Lower leg skin (tissue), 4 donors: ENCODE measurements at regions not wholly inside any gene's neighbourhood (a gene's known extent, or its start where the extent isn't known, plus 50 kb on each side); places are given as distances from the start of the nearest gene placed in this dataset.
"Not testable (repeated sequence)": the region's sequence is repeated elsewhere in the genome, so short reads cannot be mapped to it uniquely, and the experiment has no call there.

ENCODE experiments used
- DNase-seq, 2 donors: peaks; one replicate each; pipeline ENCODE4 v3.0.0-alpha.2; 2019; ENCODE audit warnings: low spot score in 2 of 2
- H3K4me3 ChIP-seq: fragments of 200-600 bp; sonication (generic); 2 replicates; pipeline ENCODE4 v1.5.1; 2017; ENCODE audit warnings: mild to moderate bottlenecking, low read depth; ENCODE audit not compliant: poor library complexity, severe bottlenecking
- POLR2A ChIP-seq, 2 donors: fragments of 450-650 bp; IDR thresholded peaks; one replicate each; pipeline ENCODE4 v1.6.1; 2016 to 2017; ENCODE audit warnings: antibody characterized with exemption in 2 of 2, mild to moderate bottlenecking in 1 of 2, moderate library complexity in 1 of 2
- WGBS, 2 donors: methylation state at CpG; one replicate each; pipeline ENCODE4 v1.1.5; 2018; 5-methylcytosine and 5-hydroxymethylcytosine counted together
- intact Hi-C: fragments of 100-400 bp; cut with DNase I; formaldehyde crosslinking; loops from one replicate; pipeline ENCODE4 v1.15.0; 2023; ENCODE audit warnings: low total_unique reads
- TF ChIP-seq, protein P1 (sequence below), 3 donors: fragments of 450-650 bp; IDR thresholded peaks; one replicate each; pipeline ENCODE4 v1.5.1; 2016; ENCODE audit warnings: antibody characterized with exemption in 3 of 3, mild to moderate bottlenecking in 3 of 3, moderate library complexity in 2 of 3

DNA sequence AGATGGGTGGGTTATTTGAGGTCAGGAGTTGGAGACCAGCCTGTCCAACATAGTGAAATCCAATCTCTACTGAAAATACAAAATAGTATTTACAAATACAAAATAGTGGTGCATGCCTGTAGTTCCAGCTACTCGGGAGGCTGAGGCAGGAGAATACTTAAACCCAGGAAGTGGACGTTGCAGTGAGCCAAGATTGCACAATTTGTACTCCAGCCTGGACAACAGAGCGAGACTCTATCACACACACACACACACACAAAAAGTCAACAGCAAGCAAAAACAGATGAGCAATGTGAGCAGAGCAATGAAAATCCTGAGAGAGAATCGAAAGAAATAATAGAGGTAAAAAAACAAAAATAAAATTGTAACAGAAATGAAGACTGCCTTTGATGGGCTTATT, 168.8 kb downstream of the PCDH18 start:
- WGBS, 2 donors = 67 to 84% methylated on average over 4 of the region's 4 CpGs

DNA sequence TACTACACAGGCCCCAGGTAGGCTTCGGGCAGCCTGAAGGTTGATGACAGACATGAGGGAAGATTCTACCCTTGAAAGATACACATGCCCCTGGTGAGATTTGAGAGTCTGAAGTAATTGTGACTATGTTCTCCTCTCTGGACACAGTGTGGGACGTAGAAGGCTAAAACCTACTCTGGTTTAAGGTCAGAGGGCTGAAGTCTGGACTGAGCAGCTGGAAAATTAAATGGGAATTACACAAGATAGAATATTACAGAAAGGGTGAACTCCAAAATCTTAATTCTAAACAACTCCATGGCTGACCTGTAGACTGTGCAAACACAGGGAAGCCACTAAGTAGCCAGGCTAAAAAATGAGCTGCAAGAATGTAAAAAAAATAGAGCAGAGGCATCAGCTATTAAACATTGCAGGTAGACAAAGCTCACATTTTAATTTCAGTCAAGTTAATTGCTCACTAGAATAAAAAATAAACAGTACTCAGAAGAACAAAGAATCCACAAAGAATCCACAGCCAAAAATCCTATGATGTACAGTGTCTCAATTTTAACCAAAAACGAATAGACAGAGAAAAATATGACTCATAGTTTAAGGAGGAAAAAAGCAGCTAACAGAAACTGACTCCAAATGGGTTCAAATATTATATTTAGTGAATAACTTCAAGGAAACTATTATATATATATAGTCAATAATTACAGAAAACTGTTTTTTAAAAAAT, 170.4 kb downstream of the PCDH18 start:
- TF ChIP-seq POLR2A (IDR thresholded peaks at IDR 0.05) = no peak
- TF ChIP-seq, protein P1, sequence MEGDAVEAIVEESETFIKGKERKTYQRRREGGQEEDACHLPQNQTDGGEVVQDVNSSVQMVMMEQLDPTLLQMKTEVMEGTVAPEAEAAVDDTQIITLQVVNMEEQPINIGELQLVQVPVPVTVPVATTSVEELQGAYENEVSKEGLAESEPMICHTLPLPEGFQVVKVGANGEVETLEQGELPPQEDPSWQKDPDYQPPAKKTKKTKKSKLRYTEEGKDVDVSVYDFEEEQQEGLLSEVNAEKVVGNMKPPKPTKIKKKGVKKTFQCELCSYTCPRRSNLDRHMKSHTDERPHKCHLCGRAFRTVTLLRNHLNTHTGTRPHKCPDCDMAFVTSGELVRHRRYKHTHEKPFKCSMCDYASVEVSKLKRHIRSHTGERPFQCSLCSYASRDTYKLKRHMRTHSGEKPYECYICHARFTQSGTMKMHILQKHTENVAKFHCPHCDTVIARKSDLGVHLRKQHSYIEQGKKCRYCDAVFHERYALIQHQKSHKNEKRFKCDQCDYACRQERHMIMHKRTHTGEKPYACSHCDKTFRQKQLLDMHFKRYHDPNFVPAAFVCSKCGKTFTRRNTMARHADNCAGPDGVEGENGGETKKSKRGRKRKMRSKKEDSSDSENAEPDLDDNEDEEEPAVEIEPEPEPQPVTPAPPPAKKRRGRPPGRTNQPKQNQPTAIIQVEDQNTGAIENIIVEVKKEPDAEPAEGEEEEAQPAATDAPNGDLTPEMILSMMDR (IDR thresholded peaks at IDR 0.05) = no peak
- 58 to 65% methylated on average over 3 of the region's 3 CpGs for WGBS, 2 donors
- DNase-seq = no peak
- intact Hi-C loops = no loop called here
- no peak overlapping the region for H3K4me3 ChIP-seq

More for the DNA sequence above, 168.8 kb downstream of the PCDH18 start:
- H3K4me3 ChIP-seq = no peak overlapping the region
- no peak for TF ChIP-seq POLR2A (IDR thresholded peaks at IDR 0.05)
- TF ChIP-seq, protein P1 (IDR thresholded peaks at IDR 0.05) = no peak
- intact Hi-C loops = no loop called here
- no peak for DNase-seq

DNA sequence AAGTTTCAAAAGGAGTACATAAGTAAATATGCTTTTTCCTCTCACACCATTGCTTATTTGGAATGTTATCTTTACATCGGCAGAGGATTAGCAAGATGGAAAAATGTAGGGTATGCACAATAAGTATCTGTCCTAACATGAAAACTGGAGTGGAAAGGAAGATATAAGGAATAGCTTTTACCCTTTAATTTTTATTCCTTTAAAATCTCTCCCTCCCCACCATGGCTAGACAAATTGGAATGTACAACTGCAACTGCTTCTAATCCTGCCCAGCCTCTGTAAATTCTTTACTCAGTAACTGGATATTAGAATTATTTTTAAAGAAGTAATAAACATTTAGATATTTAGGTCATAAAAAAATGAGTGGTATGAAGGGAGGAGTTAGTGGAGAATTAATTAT, 171.5 kb downstream of the PCDH18 start:
- no peak overlapping the region for H3K4me3 ChIP-seq
- TF ChIP-seq, protein P1 (IDR thresholded peaks at IDR 0.05) = no peak
- TF ChIP-seq POLR2A (IDR thresholded peaks at IDR 0.05) = no peak
- WGBS, 2 donors = 30 to 41% methylated on average over 1 of the region's 1 CpG
- DNase-seq = no peak
- intact Hi-C loops = no loop called here

DNA sequence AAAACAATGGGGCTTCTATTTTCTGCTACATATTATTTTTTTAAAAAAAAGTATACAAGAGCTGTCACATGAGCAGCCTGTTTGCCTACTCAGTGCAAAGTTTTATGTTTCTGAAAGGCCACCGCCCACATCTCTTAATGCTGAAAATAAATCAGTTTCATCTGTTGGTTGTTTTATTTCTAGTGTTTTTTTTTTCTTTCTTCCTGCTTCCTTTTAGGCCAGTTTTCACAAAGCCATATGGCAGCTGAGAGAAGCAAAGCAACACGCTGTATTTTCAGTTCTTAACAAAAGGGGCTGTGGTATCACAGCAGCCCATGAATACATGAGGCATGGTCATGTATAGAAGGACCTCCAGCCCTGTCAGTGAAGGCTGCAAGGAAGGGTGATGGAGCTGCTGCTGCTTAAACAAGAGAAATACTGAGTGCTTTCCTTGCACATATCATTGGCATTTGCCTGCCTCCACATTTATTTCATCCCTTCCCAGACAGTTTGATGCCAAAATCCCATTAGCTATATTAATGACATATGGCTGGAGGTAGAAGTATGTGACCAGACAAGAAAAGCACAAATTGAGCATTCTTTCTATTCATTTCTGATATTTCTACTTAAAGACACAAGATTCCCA, 172.5 kb downstream of the PCDH18 start:
- WGBS, 2 donors = 15 to 17% methylated on average over 2 of the region's 2 CpGs
- DNase-seq = no peak
- no peak overlapping the region for H3K4me3 ChIP-seq
- intact Hi-C loops = no loop called here
- TF ChIP-seq POLR2A (IDR thresholded peaks at IDR 0.05) = no peak
- TF ChIP-seq, protein P1 (IDR thresholded peaks at IDR 0.05) = no peak

DNA sequence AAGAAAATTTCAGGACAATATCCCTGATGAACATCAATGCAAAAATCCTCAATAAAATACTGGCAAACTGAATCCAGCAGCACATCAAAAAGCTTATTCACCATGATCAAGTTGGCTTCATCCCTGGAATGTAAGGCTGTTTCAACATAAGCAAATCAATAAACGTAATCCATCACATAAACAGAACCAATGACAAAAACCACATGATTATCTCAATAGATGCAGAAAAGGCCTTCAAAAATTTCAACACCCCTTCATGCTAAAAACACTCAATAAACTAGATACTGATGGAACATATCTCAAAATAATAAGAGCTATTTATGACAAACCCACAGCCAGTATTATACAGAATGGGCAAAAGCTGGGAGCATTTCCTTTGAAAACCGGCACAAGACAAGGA, 177.7 kb downstream of the PCDH18 start:
- DNase-seq, intact Hi-C loops, H3K4me3 ChIP-seq: not testable (repeated sequence)
- 85 to 89% methylated on average over 2 of the region's 2 CpGs for WGBS, 2 donors

DNA sequence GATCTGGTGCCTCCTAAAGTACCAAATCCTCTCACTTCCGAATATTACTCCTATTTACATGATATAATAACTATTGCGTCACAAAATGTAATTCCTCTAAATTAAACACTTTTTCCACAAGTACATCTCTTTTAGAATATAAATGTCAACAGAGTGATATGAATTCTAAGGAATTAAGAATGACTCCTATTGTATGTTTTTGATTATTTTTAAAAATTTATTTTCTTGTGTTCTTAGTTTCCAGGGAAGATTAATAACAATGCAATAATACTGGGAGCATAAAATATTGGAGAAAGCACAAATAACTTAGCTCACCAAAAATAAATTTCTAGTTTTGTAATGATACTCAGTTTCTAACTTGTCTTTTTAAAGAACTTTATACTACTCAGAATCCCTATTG, 184.9 kb downstream of the PCDH18 start:
- TF ChIP-seq, protein P1 (IDR thresholded peaks at IDR 0.05) = no peak
- TF ChIP-seq POLR2A (IDR thresholded peaks at IDR 0.05) = no peak
- no peak for DNase-seq
- intact Hi-C loops = no loop called here
- WGBS, 2 donors = 14 to 44% methylated on average over 2 of the region's 2 CpGs
- H3K4me3 ChIP-seq = no peak overlapping the region
